SK-N-SH treated with all-trans-retinoic acid at 6 μM for 48 hours (cell line): ENCODE measurements at regions not wholly inside any gene's neighbourhood (a gene's known extent, or its start where the extent isn't known, plus 50 kb on each side); places are given as distances from the start of the nearest gene placed in this dataset.

Experiments used
- ARNTL ChIP-seq: fragments of 450-650 bp; formaldehyde crosslinking; IDR thresholded peaks from 2 replicates; pipeline ENCODE4 v1.5.0; 2020; ENCODE audit warnings: low read depth, mild to moderate bottlenecking, moderate library complexity, borderline replicate concordance
- CSDC2 ChIP-seq: fragments of 250-450 bp; sonication (Bioruptor Pico); IDR thresholded peaks from 2 replicates; pipeline ENCODE4 v1.5.0; 2020; ENCODE audit warnings: mild to moderate bottlenecking, moderate library complexity
- GLIS3 ChIP-seq: fragments of 250-450 bp; sonication (Bioruptor Pico); IDR thresholded peaks from 2 replicates; pipeline ENCODE4 v1.5.0; 2020; ENCODE audit warnings: mild to moderate bottlenecking, moderate library complexity
- RARB ChIP-seq: fragments of 250-450 bp; sonication (Bioruptor Pico); IDR thresholded peaks from 2 replicates; pipeline ENCODE4 v1.8.0; 2021; ENCODE audit warnings: mild to moderate bottlenecking, moderate library complexity
- ZFP3 ChIP-seq: fragments of 250-450 bp; sonication (Bioruptor Pico); IDR thresholded peaks from 2 replicates; pipeline ENCODE4 v1.5.0; 2020; ENCODE audit warnings: mild to moderate bottlenecking, moderate library complexity
- ZNF8 ChIP-seq: fragments of 450-650 bp; formaldehyde crosslinking; IDR thresholded peaks from 2 replicates; pipeline ENCODE4 v1.5.0; 2020; ENCODE audit warnings: mild to moderate bottlenecking, moderate library complexity
- TF ChIP-seq, protein P1 (sequence below): fragments of 250-450 bp; sonication (Bioruptor Pico); IDR thresholded peaks from 2 replicates; pipeline ENCODE4 v1.8.0; 2021; ENCODE audit warnings: low read depth, mild to moderate bottlenecking, moderate library complexity, borderline replicate concordance
- TF ChIP-seq, protein P2 (sequence below): fragments of 250-450 bp; sonication (Bioruptor Pico); IDR thresholded peaks from 2 replicates; pipeline ENCODE4 v1.8.0; 2020; ENCODE audit warnings: mild to moderate bottlenecking, moderate library complexity, borderline replicate concordance

DNA sequence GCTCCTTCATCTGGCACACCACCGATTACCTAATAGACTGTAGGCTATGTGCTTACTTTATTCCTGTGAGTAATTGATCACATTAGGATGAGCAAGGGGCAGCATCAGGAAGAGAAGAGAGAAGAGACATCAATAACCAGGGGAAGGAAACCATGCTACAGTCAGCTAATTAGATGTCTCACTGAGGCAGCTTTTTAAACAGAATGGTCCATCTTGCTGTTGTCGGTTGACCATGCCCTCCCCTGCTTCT lies 278.4 kb downstream of the RPLP1 start:
- no peak for TF ChIP-seq ARNTL (CRISPR knock-in tag)
- TF ChIP-seq GLIS3, result no peak
- TF ChIP-seq RARB (CRISPR knock-in tag), result no peak
- TF ChIP-seq, protein P1, sequence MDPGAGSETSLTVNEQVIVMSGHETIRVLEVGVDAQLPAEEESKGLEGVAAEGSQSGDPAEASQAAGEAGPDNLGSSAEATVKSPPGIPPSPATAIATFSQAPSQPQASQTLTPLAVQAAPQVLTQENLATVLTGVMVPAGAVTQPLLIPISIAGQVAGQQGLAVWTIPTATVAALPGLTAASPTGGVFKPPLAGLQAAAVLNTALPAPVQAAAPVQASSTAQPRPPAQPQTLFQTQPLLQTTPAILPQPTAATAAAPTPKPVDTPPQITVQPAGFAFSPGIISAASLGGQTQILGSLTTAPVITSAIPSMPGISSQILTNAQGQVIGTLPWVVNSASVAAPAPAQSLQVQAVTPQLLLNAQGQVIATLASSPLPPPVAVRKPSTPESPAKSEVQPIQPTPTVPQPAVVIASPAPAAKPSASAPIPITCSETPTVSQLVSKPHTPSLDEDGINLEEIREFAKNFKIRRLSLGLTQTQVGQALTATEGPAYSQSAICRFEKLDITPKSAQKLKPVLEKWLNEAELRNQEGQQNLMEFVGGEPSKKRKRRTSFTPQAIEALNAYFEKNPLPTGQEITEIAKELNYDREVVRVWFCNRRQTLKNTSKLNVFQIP (CRISPR knock-in tag), result no peak
- TF ChIP-seq ZNF8, result no peak
- TF ChIP-seq, protein P2, sequence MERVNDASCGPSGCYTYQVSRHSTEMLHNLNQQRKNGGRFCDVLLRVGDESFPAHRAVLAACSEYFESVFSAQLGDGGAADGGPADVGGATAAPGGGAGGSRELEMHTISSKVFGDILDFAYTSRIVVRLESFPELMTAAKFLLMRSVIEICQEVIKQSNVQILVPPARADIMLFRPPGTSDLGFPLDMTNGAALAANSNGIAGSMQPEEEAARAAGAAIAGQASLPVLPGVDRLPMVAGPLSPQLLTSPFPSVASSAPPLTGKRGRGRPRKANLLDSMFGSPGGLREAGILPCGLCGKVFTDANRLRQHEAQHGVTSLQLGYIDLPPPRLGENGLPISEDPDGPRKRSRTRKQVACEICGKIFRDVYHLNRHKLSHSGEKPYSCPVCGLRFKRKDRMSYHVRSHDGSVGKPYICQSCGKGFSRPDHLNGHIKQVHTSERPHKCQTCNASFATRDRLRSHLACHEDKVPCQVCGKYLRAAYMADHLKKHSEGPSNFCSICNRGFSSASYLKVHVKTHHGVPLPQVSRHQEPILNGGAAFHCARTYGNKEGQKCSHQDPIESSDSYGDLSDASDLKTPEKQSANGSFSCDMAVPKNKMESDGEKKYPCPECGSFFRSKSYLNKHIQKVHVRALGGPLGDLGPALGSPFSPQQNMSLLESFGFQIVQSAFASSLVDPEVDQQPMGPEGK (CRISPR knock-in tag), result no peak
- TF ChIP-seq CSDC2, result no peak
- TF ChIP-seq ZFP3 (CRISPR knock-in tag), result no peak
